Adrenal gland (tissue), 9 donors: ENCODE measurements at regions not wholly inside any gene's neighbourhood (a gene's known extent, or its start where the extent isn't known, plus 50 kb on each side); places are given as distances from the start of the nearest gene placed in this dataset.
"Not testable (repeated sequence)": the region's sequence is repeated elsewhere in the genome, so short reads cannot be mapped to it uniquely, and the experiment has no call there.

Experiments used
- DNase-seq, 7 donors: peaks; one replicate each; pipeline ENCODE4 v3.0.0-alpha.2; 2019 to 2020
- H3K27ac ChIP-seq, 5 donors: fragments of 200-600 bp; sonication (generic) in 4 of 5; 1 replicate in 3 of 5; 2 replicates in 2 of 5; pipeline versions ENCODE4 v1.5.1 to v1.8.0; 2016 to 2020; ENCODE audit warnings: mild to moderate bottlenecking in 1 of 5
- H3K27me3 ChIP-seq: fragments of 200-600 bp; 2 replicates; pipeline ENCODE4 v1.8.0; 2021
- H3K36me3 ChIP-seq, 2 donors: fragments of 200-600 bp; replicated peaks in 1 of 2; 1 replicate in 1 of 2; 2 replicates in 1 of 2; pipeline versions ENCODE4 v1.5.1 to v1.8.0; 2018 to 2022
- H3K4me1 ChIP-seq, 2 donors: fragments of 200-600 bp; replicated peaks in 1 of 2; 1 replicate in 1 of 2; 2 replicates in 1 of 2; pipeline versions ENCODE4 v1.5.1 to v1.8.0; 2018 to 2021
- H3K4me3 ChIP-seq, 4 donors: fragments of 200-600 bp; sonication (generic) in 3 of 4; one replicate each; pipeline ENCODE4 v1.5.1; 2016 to 2018
- H3K9me3 ChIP-seq, 3 donors: fragments of 200-600 bp; sonication (generic) in 1 of 3; replicated peaks in 1 of 3; 1 replicate in 2 of 3; 2 replicates in 1 of 3; pipeline versions ENCODE4 v1.5.1 to v1.8.0; 2016 to 2021
- CTCF ChIP-seq, 6 experiments: fragments of 450-650 bp in 4 of 6; fragments of 200-600 bp in 2 of 6; sonication (generic) in 1 of 6; IDR thresholded peaks; 1 replicate in 5 of 6; 2 replicates in 1 of 6; pipeline versions ENCODE4 v1.5.1 to v1.8.0; 2016 to 2021; ENCODE audit warnings: antibody characterized with exemption in 6 of 6, mild to moderate bottlenecking in 2 of 6, moderate library complexity in 1 of 6
- POLR2A ChIP-seq, 2 donors: fragments of 450-650 bp; IDR thresholded peaks; one replicate each; pipeline ENCODE4 v1.6.1; 2017; ENCODE audit warnings: antibody characterized with exemption in 2 of 2, mild to moderate bottlenecking in 2 of 2, moderate library complexity in 1 of 2
- WGBS, 4 donors: extraction: QIAGEN DNeasy Blood & Tissue Kit in 2 of 4; methylation state at CpG; one replicate each; pipeline versions ENCODE4 v1.1.5 to v1.1.7; 2013 to 2017; 5-methylcytosine and 5-hydroxymethylcytosine counted together
- intact Hi-C, 2 donors: fragments of 100-400 bp; cut with DNase I; formaldehyde crosslinking; loops; one replicate each; pipeline versions ENCODE4 v1.14.1 to v1.15.0; 2022 to 2023
- donor health status: healthy with polysubstance abuse.
- donor health status: Bipolar disorder and iron deficiency.
- donor health status: DM: yes; HTN: yes; CAD: no.
- donor health status: DM: no; HTN: no; CAD: no.
- donor health status: DM: no; HTN: no; CAD: no.

- intact Hi-C loops = no loop called here
- Histone ChIP-seq H3K27me3 (no peaks in the 10 kb centered on the region), H3K4me1 (no peaks in the 10 kb centered on the region), H3K36me3 (no peaks in the 10 kb centered on the region), H3K9me3 (peaks cover 0 to 6% (median 0%) of the 10 kb centered on the region in 3 donors), H3K27ac (no peak overlapping the region), H3K4me3 (no peak overlapping the region)
- no peak for TF ChIP-seq CTCF (IDR thresholded peaks at IDR 0.05)
- no peak for TF ChIP-seq POLR2A (IDR thresholded peaks at IDR 0.05)
- no peak for DNase-seq
Measured at GRCh38 chr15:81828135-81828534, 217.7 kb downstream of the MEX3B start.

GRCh38 chr15:81825136-81825535, 220.7 kb downstream of the MEX3B start:
- WGBS, 4 donors = 76 to 82% (median 78%) methylated on average over 2 of the region's 2 CpGs
- no peak overlapping the region for H3K27ac ChIP-seq
- no peak for TF ChIP-seq POLR2A (IDR thresholded peaks at IDR 0.05)

GRCh38 chr15:81822587-81822986, 223.2 kb downstream of the MEX3B start:
- H3K4me3 ChIP-seq, H3K27me3 ChIP-seq, DNase-seq, H3K9me3 ChIP-seq, H3K4me1 ChIP-seq, H3K27ac ChIP-seq, intact Hi-C loops, H3K36me3 ChIP-seq: not testable (repeated sequence)
- 76 to 93% (median 86%) methylated on average over 1 of the region's 1 CpG for WGBS, 4 donors

More at GRCh38 chr15:81825136-81825535, 220.7 kb downstream of the MEX3B start:
- no peaks in the 10 kb centered on the region for H3K4me1 ChIP-seq
- no peaks in the 10 kb centered on the region for H3K36me3 ChIP-seq
- no peak for DNase-seq
- H3K27me3 ChIP-seq = no peaks in the 10 kb centered on the region
- no peaks in the 10 kb centered on the region for H3K9me3 ChIP-seq
- no peak overlapping the region for H3K4me3 ChIP-seq
- intact Hi-C loops = no loop called here

GRCh38 chr15:81819924-81820635, 225.7 kb downstream of the MEX3B start:
- no peaks in the 10 kb centered on the region for H3K9me3 ChIP-seq
- WGBS, 4 donors = 53 to 79% (median 72%) methylated on average over 5 of the region's 5 CpGs
- H3K4me3 ChIP-seq = no peak overlapping the region
- intact Hi-C loops = no loop called here
- H3K36me3 ChIP-seq = no peaks in the 10 kb centered on the region
- TF ChIP-seq CTCF (IDR thresholded peaks at IDR 0.05) (no peak), POLR2A (IDR thresholded peaks at IDR 0.05) (no peak)
- peaks cover 5% of the 10 kb centered on the region for H3K27me3 ChIP-seq
- DNase-seq = no peak
- H3K4me1 ChIP-seq = no peaks in the 10 kb centered on the region
- H3K27ac ChIP-seq = no peak overlapping the region

- intact Hi-C loops = no loop called here
- DNase-seq = no peak
- no peaks in the 10 kb centered on the region for H3K36me3 ChIP-seq
- TF ChIP-seq POLR2A (IDR thresholded peaks at IDR 0.05) (no peak), CTCF (IDR thresholded peaks at IDR 0.05) (no peak)
- no peaks in the 10 kb centered on the region for H3K4me1 ChIP-seq
- peaks cover 5% of the 10 kb centered on the region for H3K27me3 ChIP-seq
- H3K27ac ChIP-seq = no peak overlapping the region
- H3K4me3 ChIP-seq = no peak overlapping the region
- 80 to 87% (median 83%) methylated on average over 7 of the region's 7 CpGs for WGBS, 4 donors
- H3K9me3 ChIP-seq = no peaks in the 10 kb centered on the region
Measured at GRCh38 chr15:81814882-81815455, 230.8 kb downstream of the MEX3B start.
